Ovary (tissue), 7 donors: ENCODE measurements at regions not wholly inside any gene's neighbourhood (a gene's known extent, or its start where the extent isn't known, plus 50 kb on each side); places are given as distances from the start of the nearest gene placed in this dataset.

Source experiments
- DNase-seq, 5 donors: peaks; one replicate each; pipeline ENCODE4 v3.0.0-alpha.2; 2019 to 2020
- H3K27ac ChIP-seq, 2 donors: fragments of 200-600 bp; one replicate each; pipeline versions ENCODE4 v1.5.1 to v1.8.0; 2019 to 2022
- H3K27me3 ChIP-seq: fragments of 200-600 bp; one replicate; pipeline ENCODE4 v1.8.0; 2022
- H3K36me3 ChIP-seq: fragments of 200-600 bp; sonication (generic); one replicate; pipeline ENCODE4 v1.5.1; 2019
- H3K4me1 ChIP-seq: one replicate; pipeline ENCODE4 v1.8.1; 2013; ENCODE audit warnings: mild to moderate bottlenecking, moderate library complexity; ENCODE audit not compliant: insufficient read depth
- H3K4me3 ChIP-seq: fragments of 200-600 bp; sonication (generic); one replicate; pipeline ENCODE4 v1.5.1; 2017
- H3K9me3 ChIP-seq, 2 donors: fragments of 200-600 bp in 1 of 2; sonication (generic) in 1 of 2; one replicate each; pipeline versions ENCODE4 v1.5.1 to v1.8.1; 2013 to 2019; ENCODE audit warnings: mild to moderate bottlenecking in 1 of 2, moderate library complexity in 1 of 2
- CTCF ChIP-seq, 3 donors: fragments of 450-650 bp in 2 of 3; fragments of 200-600 bp in 1 of 3; IDR thresholded peaks; one replicate each; pipeline versions ENCODE4 v1.5.1 to v1.8.0; 2016 to 2022; ENCODE audit warnings: antibody characterized with exemption in 3 of 3, mild to moderate bottlenecking in 1 of 3
- EP300 ChIP-seq: sonication (generic); formaldehyde crosslinking; IDR thresholded peaks from one replicate; pipeline ENCODE4 v1.6.1; 2017; ENCODE audit warnings: antibody characterized with exemption
- POLR2A ChIP-seq: fragments of 450-650 bp; IDR thresholded peaks from one replicate; pipeline ENCODE4 v1.6.1; 2017; ENCODE audit warnings: antibody characterized with exemption, mild to moderate bottlenecking, moderate library complexity
- WGBS, 3 donors: extraction: QIAGEN DNeasy Blood & Tissue Kit in 1 of 3; methylation state at CpG; one replicate each; pipeline versions ENCODE4 v1.1.5 to v1.1.7; 2013 to 2017; 5-methylcytosine and 5-hydroxymethylcytosine counted together
- intact Hi-C, 4 donors: fragments of 100-400 bp; cut with DNase I; formaldehyde crosslinking; loops; one replicate each; pipeline versions ENCODE4 v1.11.0 to v1.15.1; 2022 to 2023
- donor health status: DM: no; HTN: no; CAD: no; lungs with moderate emphysema.
- donor health status: DM: no; HTN: no; CAD: no.
- donor health status: Bipolar disorder and iron deficiency.
- donor health status: DM: no; HTN: no; CAD: no.
- donor health status: DM: yes; HTN: yes; CAD: no.

GRCh38 chr12:107468182-107468581 lies 217.4 kb upstream of the PWP1 start:
- no peak overlapping the region for H3K4me3 ChIP-seq
- TF ChIP-seq CTCF (IDR thresholded peaks at IDR 0.05) = no peak
- TF ChIP-seq EP300 = no peak
- no peak for TF ChIP-seq POLR2A
- WGBS, 3 donors = 2 to 18% (median 6%) methylated on average over 4 of the region's 4 CpGs
- H3K36me3 ChIP-seq = no peaks in the 10 kb centered on the region
- DNase-seq = no peak
- H3K9me3 ChIP-seq = no peaks in the 10 kb centered on the region
- no peak overlapping the region for H3K27ac ChIP-seq
- intact Hi-C loops = no loop called here
- H3K27me3 ChIP-seq = no peaks in the 10 kb centered on the region
- H3K4me1 ChIP-seq = no peaks in the 10 kb centered on the region

GRCh38 chr12:107469011-107469410 lies 216.6 kb upstream of the PWP1 start:
- no peaks in the 10 kb centered on the region for H3K4me1 ChIP-seq
- no peak overlapping the region for H3K4me3 ChIP-seq
- H3K36me3 ChIP-seq = no peaks in the 10 kb centered on the region
- H3K27ac ChIP-seq = no peak overlapping the region
- 70 to 80% (median 72%) methylated on average over 4 of the region's 4 CpGs for WGBS, 3 donors
- H3K9me3 ChIP-seq = no peaks in the 10 kb centered on the region
- intact Hi-C loops = no loop called here
- TF ChIP-seq POLR2A (no peak), CTCF (IDR thresholded peaks at IDR 0.05) (no peak), EP300 (no peak)
- no peaks in the 10 kb centered on the region for H3K27me3 ChIP-seq
- DNase-seq = no peak

GRCh38 chr12:107470645-107471044 lies 215.0 kb upstream of the PWP1 start:
- no peak for DNase-seq
- Histone ChIP-seq H3K4me3 (no peak overlapping the region), H3K36me3 (no peaks in the 10 kb centered on the region), H3K27ac (no peak overlapping the region), H3K9me3 (no peaks in the 10 kb centered on the region), H3K27me3 (no peaks in the 10 kb centered on the region), H3K4me1 (no peaks in the 10 kb centered on the region)
- TF ChIP-seq CTCF (IDR thresholded peaks at IDR 0.05) (no peak), POLR2A (no peak), EP300 (no peak)
- intact Hi-C loops = no loop called here
- WGBS, 3 donors = 54 to 65% (median 62%) methylated on average over 8 of the region's 8 CpGs

GRCh38 chr12:107472308-107472707 lies 213.3 kb upstream of the PWP1 start:
- Histone ChIP-seq H3K9me3 (no peaks in the 10 kb centered on the region), H3K27me3 (no peaks in the 10 kb centered on the region), H3K36me3 (no peaks in the 10 kb centered on the region), H3K27ac (no peak overlapping the region), H3K4me1 (no peaks in the 10 kb centered on the region), H3K4me3 (no peak overlapping the region)
- DNase-seq = no peak
- no peak for TF ChIP-seq EP300
- no peak for TF ChIP-seq CTCF (IDR thresholded peaks at IDR 0.05)
- TF ChIP-seq POLR2A = no peak
- intact Hi-C loops = no loop called here
- WGBS, 3 donors = 49 to 73% (median 58%) methylated on average over 6 of the region's 6 CpGs

- Histone ChIP-seq H3K27me3 (no peaks in the 10 kb centered on the region), H3K4me1 (no peaks in the 10 kb centered on the region), H3K9me3 (no peaks in the 10 kb centered on the region), H3K27ac (no peak overlapping the region), H3K36me3 (no peaks in the 10 kb centered on the region), H3K4me3 (no peak overlapping the region)
- WGBS, 3 donors = 55 to 64% (median 63%) methylated on average over 9 of the region's 9 CpGs
- no peak for TF ChIP-seq EP300
- no peak for TF ChIP-seq POLR2A
- no peak for TF ChIP-seq CTCF (IDR thresholded peaks at IDR 0.05)
- DNase-seq = no peak
- intact Hi-C loops = no loop called here
Measured at GRCh38 chr12:107474099-107474498, 211.5 kb upstream of the PWP1 start.
